HG02588 (cell line): ENCODE measurements at regions not wholly inside any gene's neighbourhood (a gene's known extent, or its start where the extent isn't known, plus 50 kb on each side); places are given as distances from the start of the nearest gene placed in this dataset.
A peak's percentile ranks its signal among the peaks of the same experiment; 100 is the strongest.

Source experiments
- ATAC-seq: cut with Tn5 transposase; IDR thresholded peaks from one replicate; pipeline ENCODE4 v1.9.1; 2021; ENCODE audit warnings: mild to moderate bottlenecking, moderate library complexity; ENCODE audit not compliant: unreplicated experiment

GRCh38 chr9:99430301-99430700, 208.2 kb downstream of the SEC61B start:
- ATAC-seq = no peak

GRCh38 chr9:99431103-99431502, 209.0 kb downstream of the SEC61B start:
- ATAC-seq = no peak

- ATAC-seq = no peak
Measured at GRCh38 chr9:99432075-99432474, 210.0 kb downstream of the SEC61B start.

GRCh38 chr9:99433095-99433494, 211.0 kb downstream of the SEC61B start:
- no peak for ATAC-seq

- peak; percentile 98 for ATAC-seq
Measured at GRCh38 chr9:99433555-99433954, 211.5 kb downstream of the SEC61B start.

GRCh38 chr9:99436616-99437015, 214.5 kb downstream of the SEC61B start:
- no peak for ATAC-seq

GRCh38 chr9:99437145-99437544, 215.1 kb downstream of the SEC61B start:
- no peak for ATAC-seq

GRCh38 chr9:99438596-99438995, 216.5 kb downstream of the SEC61B start:
- ATAC-seq = no peak

GRCh38 chr9:99441829-99442228, 219.7 kb downstream of the SEC61B start:
- ATAC-seq = no peak

GRCh38 chr9:99445371-99445891, 223.3 kb downstream of the SEC61B start:
- ATAC-seq = no peak

GRCh38 chr9:99445920-99446319, 223.8 kb downstream of the SEC61B start:
- no peak for ATAC-seq

- no peak for ATAC-seq
Measured at GRCh38 chr9:99447951-99448350, 225.9 kb downstream of the SEC61B start.

- ATAC-seq = no peak
Measured at GRCh38 chr9:99449726-99450125, 227.6 kb downstream of the SEC61B start.

GRCh38 chr9:99451112-99451606, 229.1 kb downstream of the SEC61B start:
- ATAC-seq = no peak

GRCh38 chr9:99457406-99457805, 235.3 kb downstream of the SEC61B start:
- no peak for ATAC-seq

GRCh38 chr9:99457981-99458380, 235.9 kb downstream of the SEC61B start:
- no peak for ATAC-seq

- ATAC-seq = no peak
Measured at GRCh38 chr9:99459919-99460318, 237.8 kb downstream of the SEC61B start.

- ATAC-seq = no peak
Measured at GRCh38 chr9:99463131-99463530, 241.0 kb downstream of the SEC61B start.

- ATAC-seq = no peak
Measured at GRCh38 chr9:99464568-99464967, 242.5 kb downstream of the SEC61B start.

GRCh38 chr9:99465231-99465907, 243.3 kb downstream of the SEC61B start:
- no peak for ATAC-seq

- ATAC-seq = no peak
Measured at GRCh38 chr9:99466104-99466503, 244.0 kb downstream of the SEC61B start.

- ATAC-seq = no peak
Measured at GRCh38 chr9:99466781-99467180, 244.7 kb downstream of the SEC61B start.

GRCh38 chr9:99471033-99471432, 249.0 kb downstream of the SEC61B start:
- ATAC-seq = no peak
